GM12864 (cell line): ENCODE measurements at regions not wholly inside any gene's neighbourhood (a gene's known extent, or its start where the extent isn't known, plus 50 kb on each side); places are given as distances from the start of the nearest gene placed in this dataset.

Source experiments
- DNase-seq: peaks from one replicate; pipeline ENCODE4 v3.0.0-alpha.2; 2011; ENCODE audit warnings: low read depth
- H3K4me3 ChIP-seq: 2 replicates; pipeline ENCODE4 v1.5.1; 2011; ENCODE audit warnings: mild to moderate bottlenecking, low read depth, low read length, control low read depth
- CTCF ChIP-seq: IDR thresholded peaks from 2 replicates; pipeline ENCODE4 v1.5.1; 2011; ENCODE audit warnings: low read depth, mild to moderate bottlenecking, moderate library complexity, low read length, control low read depth, inconsistent platforms; ENCODE audit errors: missing control alignments

- DNase-seq: no peak
- TF ChIP-seq CTCF: no peak
- H3K4me3 ChIP-seq: no peak overlapping the region
These were observed 956.2 kb downstream of the DSC3 start for GRCh38 chr18:30086351-30086750.

- TF ChIP-seq CTCF: no peak
- no peak for DNase-seq
- H3K4me3 ChIP-seq: no peak overlapping the region
These were observed 961.4 kb downstream of the DSC3 start for GRCh38 chr18:30081122-30081521.

GRCh38 chr18:30072609-30073385 is 969.7 kb downstream of the DSC3 start:
- no peak for TF ChIP-seq CTCF
- H3K4me3 ChIP-seq: no peak overlapping the region
- no peak for DNase-seq

- DNase-seq: no peak
- no peak for TF ChIP-seq CTCF
- H3K4me3 ChIP-seq: no peak overlapping the region
These were observed 976.3 kb downstream of the DSC3 start for GRCh38 chr18:30066288-30066687.

- no peak overlapping the region for H3K4me3 ChIP-seq
- TF ChIP-seq CTCF: no peak
- DNase-seq: no peak
These were observed 985.1 kb downstream of the DSC3 start for GRCh38 chr18:30057398-30057797.

GRCh38 chr18:30056528-30056927 is 986.0 kb downstream of the DSC3 start:
- DNase-seq: no peak
- no peak for TF ChIP-seq CTCF
- no peak overlapping the region for H3K4me3 ChIP-seq

- no peak overlapping the region for H3K4me3 ChIP-seq
- DNase-seq: no peak
- no peak for TF ChIP-seq CTCF
These were observed 998.0 kb downstream of the DSC3 start for GRCh38 chr18:30044496-30044895.
